ENCODE measurements at regions not wholly inside any gene's neighbourhood (a gene's known extent, or its start where the extent isn't known, plus 50 kb on each side); places are given as distances from the start of the nearest gene placed in this dataset.

GRCh38 chr11:42482822-42483221 lies 829.0 kb upstream of the API5 start:
- DNase-seq (ENCODE audit: low spot score), result no peak

GRCh38 chr11:42490506-42490905 lies 821.3 kb upstream of the API5 start:
- DNase-seq (ENCODE audit: low spot score), result no peak

- DNase-seq (ENCODE audit: low spot score), result no peak
These were observed 817.3 kb upstream of the API5 start for GRCh38 chr11:42494459-42494858.

- no peak for DNase-seq (ENCODE audit: low spot score)
These were observed 812.8 kb upstream of the API5 start for GRCh38 chr11:42498971-42499370.

- DNase-seq (ENCODE audit: low spot score), result no peak
These were observed 809.6 kb upstream of the API5 start for GRCh38 chr11:42502151-42502550.

- DNase-seq (ENCODE audit: low spot score), result no peak
These were observed 789.8 kb upstream of the API5 start for GRCh38 chr11:42521994-42522393.

GRCh38 chr11:42524534-42525227 lies 787.1 kb upstream of the API5 start:
- peak; percentile 60 for DNase-seq (ENCODE audit: low spot score)

- no peak for DNase-seq (ENCODE audit: low spot score)
These were observed 785.4 kb upstream of the API5 start for GRCh38 chr11:42526426-42526825.

GRCh38 chr11:42528471-42528870 lies 783.3 kb upstream of the API5 start:
- no peak for DNase-seq (ENCODE audit: low spot score)

- no peak for DNase-seq (ENCODE audit: low spot score)
These were observed 782.9 kb upstream of the API5 start for GRCh38 chr11:42528911-42529310.

- no peak for DNase-seq (ENCODE audit: low spot score)
These were observed 775.0 kb upstream of the API5 start for GRCh38 chr11:42536611-42537360.

- DNase-seq (ENCODE audit: low spot score), result no peak
These were observed 769.5 kb upstream of the API5 start for GRCh38 chr11:42542336-42542735.

GRCh38 chr11:42543844-42544419 lies 767.9 kb upstream of the API5 start:
- DNase-seq (ENCODE audit: low spot score), result no peak

GRCh38 chr11:42544726-42545125 lies 767.1 kb upstream of the API5 start:
- no peak for DNase-seq (ENCODE audit: low spot score)

GRCh38 chr11:42545954-42546353 lies 765.8 kb upstream of the API5 start:
- DNase-seq (ENCODE audit: low spot score), result no peak

- DNase-seq (ENCODE audit: low spot score), result no peak
These were observed 759.0 kb upstream of the API5 start for GRCh38 chr11:42552786-42553185.

GRCh38 chr11:42555190-42555589 lies 756.6 kb upstream of the API5 start:
- DNase-seq (ENCODE audit: low spot score), result no peak

GRCh38 chr11:42571131-42571877 lies 740.5 kb upstream of the API5 start:
- no peak for DNase-seq (ENCODE audit: low spot score)

- no peak for DNase-seq (ENCODE audit: low spot score)
These were observed 739.8 kb upstream of the API5 start for GRCh38 chr11:42571878-42572610.

GRCh38 chr11:42576318-42576717 lies 735.5 kb upstream of the API5 start:
- no peak for DNase-seq (ENCODE audit: low spot score)

GRCh38 chr11:42589286-42589685 lies 722.5 kb upstream of the API5 start:
- DNase-seq (ENCODE audit: low spot score), result no peak

- DNase-seq (ENCODE audit: low spot score), result no peak
These were observed 720.0 kb upstream of the API5 start for GRCh38 chr11:42591841-42592240.
